ENCODE measurements at regions not wholly inside any gene's neighbourhood (a gene's known extent, or its start where the extent isn't known, plus 50 kb on each side); places are given as distances from the start of the nearest gene placed in this dataset.

GRCh38 chr1:209454340-209454994 lies 129.0 kb upstream of the CAMK1G start:
- DNase-seq = no peak

GRCh38 chr1:209455145-209455544 lies 128.4 kb upstream of the CAMK1G start:
- no peak for DNase-seq

GRCh38 chr1:209455661-209456358 lies 127.7 kb upstream of the CAMK1G start:
- no peak for DNase-seq

- DNase-seq = no peak
Measured at GRCh38 chr1:209456878-209457277, 126.6 kb upstream of the CAMK1G start.

- DNase-seq = no peak
Measured at GRCh38 chr1:209457401-209458125, 126.0 kb upstream of the CAMK1G start.

GRCh38 chr1:209458921-209459320 lies 124.6 kb upstream of the CAMK1G start:
- no peak for DNase-seq

- no peak for DNase-seq
Measured at GRCh38 chr1:209461168-209461567, 122.3 kb upstream of the CAMK1G start.

GRCh38 chr1:209462433-209462832 lies 121.1 kb upstream of the CAMK1G start:
- DNase-seq = no peak

GRCh38 chr1:209463441-209463840 lies 120.1 kb upstream of the CAMK1G start:
- DNase-seq = no peak

- no peak for DNase-seq
Measured at GRCh38 chr1:209473025-209473424, 110.5 kb upstream of the CAMK1G start.

GRCh38 chr1:209480345-209480744 lies 103.2 kb upstream of the CAMK1G start:
- no peak for DNase-seq

GRCh38 chr1:209483691-209484090 lies 99.8 kb upstream of the CAMK1G start:
- no peak for DNase-seq

- DNase-seq = no peak
Measured at GRCh38 chr1:209484429-209484828, 99.1 kb upstream of the CAMK1G start.

- DNase-seq = no peak
Measured at GRCh38 chr1:209485167-209485566, 98.3 kb upstream of the CAMK1G start.

GRCh38 chr1:209485751-209486150 lies 97.8 kb upstream of the CAMK1G start:
- DNase-seq = no peak

GRCh38 chr1:209486861-209487593 lies 96.5 kb upstream of the CAMK1G start:
- DNase-seq = no peak

GRCh38 chr1:209490013-209490412 lies 93.5 kb upstream of the CAMK1G start:
- DNase-seq = no peak

- DNase-seq = no peak
Measured at GRCh38 chr1:209491031-209491430, 92.5 kb upstream of the CAMK1G start.

- DNase-seq = no peak
Measured at GRCh38 chr1:209491496-209491895, 92.0 kb upstream of the CAMK1G start.

GRCh38 chr1:209491897-209492296 lies 91.6 kb upstream of the CAMK1G start:
- DNase-seq = no peak

- no peak for DNase-seq
Measured at GRCh38 chr1:209493559-209493958, 90.0 kb upstream of the CAMK1G start.

GRCh38 chr1:209497729-209498128 lies 85.8 kb upstream of the CAMK1G start:
- no peak for DNase-seq

- DNase-seq = no peak
Measured at GRCh38 chr1:209500993-209501392, 82.5 kb upstream of the CAMK1G start.
